OCI-LY3 (cell line): ENCODE measurements at regions not wholly inside any gene's neighbourhood (a gene's known extent, or its start where the extent isn't known, plus 50 kb on each side); places are given as distances from the start of the nearest gene placed in this dataset.

Experiments used
- CTCF ChIP-seq: fragments of 200-600, 300-600 bp; sonication (generic); IDR thresholded peaks from 2 replicates; pipeline ENCODE4 v1.5.1; 2014; ENCODE audit warnings: antibody characterized with exemption, low read length, low read depth
- EZH2phosphoT487 ChIP-seq: fragments of 200-600 bp; shearing (Covaris generic); IDR thresholded peaks from 2 replicates; pipeline ENCODE4 v1.6.1; 2018; ENCODE audit warnings: antibody characterized with exemption, mixed run types, low read depth

GRCh38 chr4:13920111-13920875, 292.8 kb upstream of the BOD1L1 start:
- TF ChIP-seq CTCF, result no peak
- no peak for TF ChIP-seq EZH2phosphoT487
